GM20000 (cell line): ENCODE measurements at regions not wholly inside any gene's neighbourhood (a gene's known extent, or its start where the extent isn't known, plus 50 kb on each side); places are given as distances from the start of the nearest gene placed in this dataset.
"Not testable (repeated sequence)": the region's sequence is repeated elsewhere in the genome, so short reads cannot be mapped to it uniquely, and the experiment has no call there.

ENCODE experiments used
- DNase-seq: peaks from one replicate; pipeline ENCODE4 v3.0.0; 2012; ENCODE audit warnings: low spot score
- CTCF ChIP-seq: IDR thresholded peaks from 2 replicates; pipeline ENCODE4 v1.5.1; 2012; ENCODE audit warnings: mild to moderate bottlenecking, control low read depth; ENCODE audit errors: extremely low read depth, missing control alignments

DNA sequence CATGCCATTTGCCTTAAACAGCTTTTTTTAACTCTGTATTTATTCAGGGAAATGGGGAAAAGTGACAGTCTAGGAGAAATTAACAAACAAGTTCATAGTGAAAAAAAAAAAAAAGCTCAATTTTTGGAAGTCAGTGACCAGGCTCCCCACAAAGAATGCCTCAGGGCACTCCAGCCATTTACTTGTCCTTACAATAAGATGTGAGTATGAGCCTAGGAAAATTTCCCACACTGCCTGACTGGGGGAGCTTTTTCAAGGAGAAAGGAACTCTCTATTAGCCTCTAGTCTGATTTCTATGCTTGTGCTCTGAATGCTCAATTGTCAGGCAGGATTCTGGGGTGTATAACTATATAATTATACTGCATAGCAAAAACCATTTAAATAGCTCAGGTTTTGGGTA is 74.9 kb upstream of the NRBF2 start:
- no peak for TF ChIP-seq CTCF
- DNase-seq, result no peak

DNA sequence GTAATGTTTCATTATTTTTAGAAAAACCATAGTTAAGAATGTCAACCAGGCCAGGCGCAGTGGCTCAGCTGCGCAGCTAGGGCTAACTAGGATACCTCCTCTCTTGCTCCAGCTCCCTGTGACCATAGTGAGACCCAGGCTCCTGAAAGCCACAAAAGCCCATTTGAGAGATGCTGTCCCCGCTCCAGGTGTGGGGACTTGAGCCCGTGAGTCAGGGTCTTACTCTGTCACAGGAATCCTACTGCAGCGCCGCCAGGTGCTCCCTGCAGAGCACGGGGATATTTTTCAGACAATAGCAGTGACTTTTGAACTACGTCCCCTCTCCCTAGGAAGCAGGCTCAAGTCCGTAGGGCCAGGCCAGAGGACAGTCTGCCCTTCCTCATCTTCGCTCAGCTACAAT is 75.6 kb upstream of the NRBF2 start:
- no peak for TF ChIP-seq CTCF
- DNase-seq, result no peak

GRCh38 chr10:63055705-63056104 is 77.4 kb upstream of the NRBF2 start:
- no peak for TF ChIP-seq CTCF
- DNase-seq, result no peak

- DNase-seq, result no peak
- TF ChIP-seq CTCF, result no peak
Measured at GRCh38 chr10:63054889-63055611, 78.1 kb upstream of the NRBF2 start.

DNA sequence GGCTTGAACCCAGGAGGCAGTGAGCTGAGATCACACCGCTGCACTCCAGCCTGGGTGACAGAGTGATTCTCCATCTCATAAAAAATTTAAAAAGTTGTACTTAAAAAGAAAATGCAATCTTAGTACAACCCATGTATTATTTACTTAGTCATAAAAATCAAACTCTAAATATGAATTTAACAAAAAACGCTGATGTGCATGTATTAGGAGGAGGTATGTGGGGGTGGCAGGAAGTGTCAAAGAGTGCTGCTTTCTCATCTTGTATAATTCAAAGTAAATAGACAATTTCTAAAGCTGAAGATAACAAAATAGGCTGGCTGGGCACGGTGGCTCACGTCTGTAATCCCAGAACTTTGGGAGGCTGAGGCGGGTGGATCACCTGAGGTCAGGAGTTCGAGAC is 81.0 kb upstream of the NRBF2 start:
- no peak for TF ChIP-seq CTCF
- DNase-seq, result no peak

GRCh38 chr10:63042256-63042655 is 90.9 kb upstream of the NRBF2 start:
- no peak for TF ChIP-seq CTCF
- no peak for DNase-seq

DNA sequence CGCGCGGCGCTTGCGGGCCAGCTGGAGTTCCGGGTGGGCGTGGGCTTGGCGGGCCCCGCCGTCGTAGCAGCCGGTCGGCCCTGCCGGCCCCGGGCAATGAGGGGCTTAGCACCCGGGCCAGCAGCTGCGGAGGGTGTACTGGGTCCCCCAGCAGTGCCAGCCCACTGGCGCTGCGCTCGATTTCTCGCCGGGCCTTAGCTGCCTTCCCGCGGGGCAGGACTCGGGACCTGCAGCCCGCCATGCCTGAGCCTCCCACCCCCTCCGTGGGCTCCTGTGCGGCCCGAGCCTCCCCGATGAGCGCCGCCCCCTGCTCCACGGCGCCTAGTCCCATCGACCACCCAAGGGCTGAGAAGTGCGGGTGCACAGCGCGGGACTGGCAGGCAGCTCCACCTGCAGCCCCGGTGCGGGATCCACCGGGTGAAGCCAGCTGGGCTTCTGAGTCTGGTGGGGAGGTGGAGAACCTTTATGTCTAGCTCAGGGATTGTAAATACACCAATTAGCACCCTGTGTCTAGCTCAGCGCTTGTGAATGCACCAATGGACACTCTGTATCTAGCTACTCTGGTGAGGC is 99.4 kb upstream of the NRBF2 start:
- DNase-seq, result not testable (repeated sequence)

DNA sequence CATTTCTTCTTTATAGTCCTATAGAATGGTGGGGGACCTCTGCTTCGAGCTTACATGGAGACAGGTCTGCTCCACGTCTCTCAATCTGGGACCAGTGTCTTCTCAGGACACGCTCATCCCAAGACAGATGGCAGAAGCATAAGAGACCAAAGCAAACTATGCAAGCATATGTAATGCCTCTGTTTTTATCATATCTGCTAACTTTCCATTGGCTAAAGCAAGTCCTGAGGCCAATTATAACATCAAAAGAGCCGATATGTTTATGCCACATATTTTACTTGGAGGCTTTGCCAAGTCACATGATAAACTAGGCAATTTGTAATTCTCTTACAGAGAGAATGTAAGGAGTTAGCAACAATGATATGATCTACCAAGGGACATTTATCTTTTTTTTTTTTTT is 102.6 kb upstream of the NRBF2 start:
- TF ChIP-seq CTCF, result no peak
- DNase-seq, result no peak
